ENCODE measurements at regions not wholly inside any gene's neighbourhood (a gene's known extent, or its start where the extent isn't known, plus 50 kb on each side); places are given as distances from the start of the nearest gene placed in this dataset.

DNA sequence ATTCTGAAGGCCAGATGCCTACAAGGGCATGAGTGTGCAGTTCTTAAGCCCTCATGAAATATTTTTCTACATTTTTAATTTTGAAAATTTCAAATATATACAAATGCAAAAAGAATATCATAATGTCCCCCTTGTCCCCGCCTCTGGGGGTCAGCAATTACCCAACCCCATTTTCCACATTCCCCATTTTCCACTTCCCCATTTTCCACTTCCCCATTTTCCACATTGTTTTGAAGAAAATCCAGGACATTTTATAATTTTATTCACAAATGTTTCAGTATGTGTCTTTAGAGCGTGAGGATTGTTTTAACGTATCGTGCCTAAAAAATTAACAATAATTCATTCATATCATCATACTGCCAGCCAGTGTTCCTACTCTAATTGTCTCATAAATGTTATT lies 403.6 kb upstream of the RAB6C start:
- H3K27ac ChIP-seq (replicated peaks): no peak overlapping the region
- H3K27me3 ChIP-seq (ENCODE audit: insufficient read depth, poor library complexity, severe bottlenecking): no peaks in the 10 kb centered on the region
- TF ChIP-seq SPI1 (IDR thresholded peaks at IDR 0.05; ENCODE audit: borderline replicate concordance, low read depth): peak; percentile 95
- no peak for TF ChIP-seq GABPA (IDR thresholded peaks at IDR 0.05; ENCODE audit: low read depth)
- TF ChIP-seq, protein P1, sequence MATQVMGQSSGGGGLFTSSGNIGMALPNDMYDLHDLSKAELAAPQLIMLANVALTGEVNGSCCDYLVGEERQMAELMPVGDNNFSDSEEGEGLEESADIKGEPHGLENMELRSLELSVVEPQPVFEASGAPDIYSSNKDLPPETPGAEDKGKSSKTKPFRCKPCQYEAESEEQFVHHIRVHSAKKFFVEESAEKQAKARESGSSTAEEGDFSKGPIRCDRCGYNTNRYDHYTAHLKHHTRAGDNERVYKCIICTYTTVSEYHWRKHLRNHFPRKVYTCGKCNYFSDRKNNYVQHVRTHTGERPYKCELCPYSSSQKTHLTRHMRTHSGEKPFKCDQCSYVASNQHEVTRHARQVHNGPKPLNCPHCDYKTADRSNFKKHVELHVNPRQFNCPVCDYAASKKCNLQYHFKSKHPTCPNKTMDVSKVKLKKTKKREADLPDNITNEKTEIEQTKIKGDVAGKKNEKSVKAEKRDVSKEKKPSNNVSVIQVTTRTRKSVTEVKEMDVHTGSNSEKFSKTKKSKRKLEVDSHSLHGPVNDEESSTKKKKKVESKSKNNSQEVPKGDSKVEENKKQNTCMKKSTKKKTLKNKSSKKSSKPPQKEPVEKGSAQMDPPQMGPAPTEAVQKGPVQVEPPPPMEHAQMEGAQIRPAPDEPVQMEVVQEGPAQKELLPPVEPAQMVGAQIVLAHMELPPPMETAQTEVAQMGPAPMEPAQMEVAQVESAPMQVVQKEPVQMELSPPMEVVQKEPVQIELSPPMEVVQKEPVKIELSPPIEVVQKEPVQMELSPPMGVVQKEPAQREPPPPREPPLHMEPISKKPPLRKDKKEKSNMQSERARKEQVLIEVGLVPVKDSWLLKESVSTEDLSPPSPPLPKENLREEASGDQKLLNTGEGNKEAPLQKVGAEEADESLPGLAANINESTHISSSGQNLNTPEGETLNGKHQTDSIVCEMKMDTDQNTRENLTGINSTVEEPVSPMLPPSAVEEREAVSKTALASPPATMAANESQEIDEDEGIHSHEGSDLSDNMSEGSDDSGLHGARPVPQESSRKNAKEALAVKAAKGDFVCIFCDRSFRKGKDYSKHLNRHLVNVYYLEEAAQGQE (IDR thresholded peaks at IDR 0.05; ENCODE audit: insufficient replicate concordance, low read depth): no peak
- no peak for TF ChIP-seq POLR2AphosphoS5 (IDR thresholded peaks at IDR 0.05; ENCODE audit: low read depth)
- no peak for TF ChIP-seq CTCF (IDR thresholded peaks at IDR 0.05; ENCODE audit: insufficient read depth, low read length)
- no peak for DNase-seq (ENCODE audit: low read depth in 1 of 2, low spot score in 1 of 2)
- H3K4me3 ChIP-seq (replicated peaks; ENCODE audit: insufficient read depth, low read length): no peak overlapping the region

DNA sequence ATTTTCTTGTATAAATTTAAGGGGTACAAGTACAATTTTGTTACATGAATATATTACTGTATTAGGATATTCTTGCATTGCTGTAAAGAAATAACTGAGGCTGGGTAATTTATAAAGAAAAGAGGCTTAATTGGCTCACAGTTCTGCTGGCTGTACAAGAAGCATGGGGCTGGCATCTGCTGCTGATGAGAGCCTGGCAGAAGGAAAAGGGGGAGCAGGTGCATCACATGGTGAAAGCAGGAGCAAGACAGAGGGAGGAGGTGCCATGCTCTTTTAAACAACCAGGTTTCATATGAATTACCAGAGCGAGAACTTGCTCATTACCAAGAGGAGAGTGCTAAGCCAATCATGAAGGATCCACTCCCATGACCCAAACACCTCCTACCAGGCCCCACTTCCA lies 399.5 kb upstream of the RAB6C start:
- no peaks in the 10 kb centered on the region for H3K27me3 ChIP-seq (ENCODE audit: insufficient read depth, poor library complexity, severe bottlenecking)
- TF ChIP-seq POLR2AphosphoS5 (IDR thresholded peaks at IDR 0.05; ENCODE audit: low read depth): no peak
- no peak for TF ChIP-seq GABPA (IDR thresholded peaks at IDR 0.05; ENCODE audit: low read depth)
- TF ChIP-seq CTCF (IDR thresholded peaks at IDR 0.05; ENCODE audit: insufficient read depth, low read length): no peak
- TF ChIP-seq, protein P1 (IDR thresholded peaks at IDR 0.05; ENCODE audit: insufficient replicate concordance, low read depth): no peak
- no peak for TF ChIP-seq SPI1 (IDR thresholded peaks at IDR 0.05; ENCODE audit: borderline replicate concordance, low read depth)
- DNase-seq (ENCODE audit: low read depth in 1 of 2, low spot score in 1 of 2): no peak
- no peak overlapping the region for H3K4me3 ChIP-seq (replicated peaks; ENCODE audit: insufficient read depth, low read length)
- no peak overlapping the region for H3K27ac ChIP-seq (replicated peaks)

- no peak overlapping the region for H3K27ac ChIP-seq (replicated peaks)
- DNase-seq (ENCODE audit: low read depth in 1 of 2, low spot score in 1 of 2): no peak
- no peaks in the 10 kb centered on the region for H3K27me3 ChIP-seq (ENCODE audit: insufficient read depth, poor library complexity, severe bottlenecking)
- no peak overlapping the region for H3K4me3 ChIP-seq (replicated peaks; ENCODE audit: insufficient read depth, low read length)
- TF ChIP-seq POLR2AphosphoS5 (IDR thresholded peaks at IDR 0.05; ENCODE audit: low read depth) (no peak), CTCF (IDR thresholded peaks at IDR 0.05; ENCODE audit: insufficient read depth, low read length) (no peak), SPI1 (IDR thresholded peaks at IDR 0.05; ENCODE audit: borderline replicate concordance, low read depth) (no peak), GABPA (IDR thresholded peaks at IDR 0.05; ENCODE audit: low read depth) (no peak)
- TF ChIP-seq, protein P1 (IDR thresholded peaks at IDR 0.05; ENCODE audit: insufficient replicate concordance, low read depth): no peak
Observed at GRCh38 chr2:129585760-129586159, 393.7 kb upstream of the RAB6C start.

All from HL-60 (cell line).